NCI-H526 treated with DMSO at 0.1 percent for 48 hours (cell line): ENCODE measurements at regions not wholly inside any gene's neighbourhood (a gene's known extent, or its start where the extent isn't known, plus 50 kb on each side); places are given as distances from the start of the nearest gene placed in this dataset.
"Not testable (repeated sequence)": the region's sequence is repeated elsewhere in the genome, so short reads cannot be mapped to it uniquely, and the experiment has no call there.

Source experiments
- DNase-seq: peaks from one replicate; lab custom pipeline; 2025; lab: John Stamatoyannopoulos, UW

GRCh38 chr10:121690152-121690848 lies 92.1 kb upstream of the FGFR2 start:
- no peak for DNase-seq

GRCh38 chr10:121687095-121687813 lies 89.0 kb upstream of the FGFR2 start:
- no peak for DNase-seq

- DNase-seq: no peak
These were observed 86.0 kb upstream of the FGFR2 start for GRCh38 chr10:121684276-121684675.

GRCh38 chr10:121683816-121684215 lies 85.6 kb upstream of the FGFR2 start:
- DNase-seq: no peak

- DNase-seq: peak; percentile 55
These were observed 85.1 kb upstream of the FGFR2 start for GRCh38 chr10:121683366-121683765.

- no peak for DNase-seq
These were observed 83.9 kb upstream of the FGFR2 start for GRCh38 chr10:121681997-121682687.

- no peak for DNase-seq
These were observed 82.8 kb upstream of the FGFR2 start for GRCh38 chr10:121680879-121681655.

- no peak for DNase-seq
These were observed 81.7 kb upstream of the FGFR2 start for GRCh38 chr10:121679916-121680315.

- DNase-seq: peak; percentile 42
These were observed 80.5 kb upstream of the FGFR2 start for GRCh38 chr10:121678631-121679174.

- DNase-seq: no peak
These were observed 79.6 kb upstream of the FGFR2 start for GRCh38 chr10:121677880-121678279.

- no peak for DNase-seq
These were observed 77.1 kb upstream of the FGFR2 start for GRCh38 chr10:121675344-121675743.

GRCh38 chr10:121674885-121675284 lies 76.6 kb upstream of the FGFR2 start:
- DNase-seq: no peak

GRCh38 chr10:121672733-121673132 lies 74.5 kb upstream of the FGFR2 start:
- no peak for DNase-seq

- not testable (repeated sequence) for DNase-seq
These were observed 71.6 kb upstream of the FGFR2 start for GRCh38 chr10:121669840-121670239.

- DNase-seq: no peak
These were observed 70.8 kb upstream of the FGFR2 start for GRCh38 chr10:121669028-121669374.

- DNase-seq: no peak
These were observed 70.2 kb upstream of the FGFR2 start for GRCh38 chr10:121668314-121669027.

GRCh38 chr10:121667948-121668313 lies 69.7 kb upstream of the FGFR2 start:
- no peak for DNase-seq

- no peak for DNase-seq
These were observed 67.6 kb upstream of the FGFR2 start for GRCh38 chr10:121665809-121666208.

GRCh38 chr10:121664671-121665070 lies 66.4 kb upstream of the FGFR2 start:
- no peak for DNase-seq

- DNase-seq: no peak
These were observed 65.0 kb upstream of the FGFR2 start for GRCh38 chr10:121662945-121663917.
